ENCODE measurements at regions not wholly inside any gene's neighbourhood (a gene's known extent, or its start where the extent isn't known, plus 50 kb on each side); places are given as distances from the start of the nearest gene placed in this dataset.

DNA sequence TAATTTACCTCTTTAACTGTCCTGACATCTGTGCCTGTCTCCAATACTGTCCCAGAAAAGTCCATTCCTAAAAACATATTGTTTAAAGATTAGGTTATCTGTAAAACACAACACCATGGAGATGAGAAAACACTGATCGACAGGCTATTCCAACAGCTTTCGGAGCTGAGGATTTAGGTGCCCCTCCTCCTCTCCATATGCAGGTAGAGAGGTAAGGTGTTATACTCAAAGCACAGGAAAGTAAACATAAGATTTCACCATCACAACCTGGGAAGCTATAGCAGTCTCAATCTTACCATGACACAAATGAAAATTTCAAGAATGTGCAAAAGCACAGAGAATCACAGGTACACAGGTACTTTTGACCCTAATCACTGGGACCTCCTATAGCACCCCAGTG lies 60.9 kb upstream of the RASAL2 start:
- TF ChIP-seq POLR2A (IDR thresholded peaks at IDR 0.05) (no peak), EP300 (IDR thresholded peaks at IDR 0.05; ENCODE audit: low read depth) (no peak)
- TF ChIP-seq, protein P1, sequence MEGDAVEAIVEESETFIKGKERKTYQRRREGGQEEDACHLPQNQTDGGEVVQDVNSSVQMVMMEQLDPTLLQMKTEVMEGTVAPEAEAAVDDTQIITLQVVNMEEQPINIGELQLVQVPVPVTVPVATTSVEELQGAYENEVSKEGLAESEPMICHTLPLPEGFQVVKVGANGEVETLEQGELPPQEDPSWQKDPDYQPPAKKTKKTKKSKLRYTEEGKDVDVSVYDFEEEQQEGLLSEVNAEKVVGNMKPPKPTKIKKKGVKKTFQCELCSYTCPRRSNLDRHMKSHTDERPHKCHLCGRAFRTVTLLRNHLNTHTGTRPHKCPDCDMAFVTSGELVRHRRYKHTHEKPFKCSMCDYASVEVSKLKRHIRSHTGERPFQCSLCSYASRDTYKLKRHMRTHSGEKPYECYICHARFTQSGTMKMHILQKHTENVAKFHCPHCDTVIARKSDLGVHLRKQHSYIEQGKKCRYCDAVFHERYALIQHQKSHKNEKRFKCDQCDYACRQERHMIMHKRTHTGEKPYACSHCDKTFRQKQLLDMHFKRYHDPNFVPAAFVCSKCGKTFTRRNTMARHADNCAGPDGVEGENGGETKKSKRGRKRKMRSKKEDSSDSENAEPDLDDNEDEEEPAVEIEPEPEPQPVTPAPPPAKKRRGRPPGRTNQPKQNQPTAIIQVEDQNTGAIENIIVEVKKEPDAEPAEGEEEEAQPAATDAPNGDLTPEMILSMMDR (IDR thresholded peaks at IDR 0.05), result no peak

Measured in transverse colon (tissue), 3 donors.